Osteoblast (primary cell): ENCODE measurements at regions not wholly inside any gene's neighbourhood (a gene's known extent, or its start where the extent isn't known, plus 50 kb on each side); places are given as distances from the start of the nearest gene placed in this dataset.

Experiments used
- DNase-seq: peaks from one replicate; pipeline ENCODE4 v3.0.0; 2011; ENCODE audit warnings: low spot score, mixed read lengths; ENCODE audit not compliant: insufficient read length; ENCODE audit errors: missing footprints
- H2AFZ ChIP-seq: 2 replicates; pipeline ENCODE4 v1.6.0; 2011; ENCODE audit warnings: mild to moderate bottlenecking, low read length
- H3K27ac ChIP-seq: 2 replicates; pipeline ENCODE4 v1.5.1; 2011; ENCODE audit warnings: mild to moderate bottlenecking, low read depth, low read length, moderate library complexity
- H3K27me3 ChIP-seq: 2 replicates; pipeline ENCODE4 v1.6.0; 2012; ENCODE audit warnings: mild to moderate bottlenecking, control low read depth, inconsistent platforms, low read length, moderate library complexity; ENCODE audit not compliant: insufficient read depth
- H3K36me3 ChIP-seq: 2 replicates; pipeline ENCODE4 v1.5.1; 2011; ENCODE audit warnings: mild to moderate bottlenecking, low read length, control low read depth, moderate library complexity; ENCODE audit not compliant: insufficient read depth
- H3K4me1 ChIP-seq: 2 replicates; pipeline ENCODE4 v1.5.1; 2011; ENCODE audit warnings: mild to moderate bottlenecking, low read length, control low read depth, moderate library complexity; ENCODE audit not compliant: insufficient read depth
- H3K4me2 ChIP-seq: 2 replicates; pipeline ENCODE4 v1.6.0; 2011; ENCODE audit warnings: mild to moderate bottlenecking, low read length; ENCODE audit not compliant: insufficient read depth
- H3K4me3 ChIP-seq: fragments of 200-600 bp; sonication (generic); 3 replicates; pipeline ENCODE4 v1.5.1; 2012; ENCODE audit warnings: mild to moderate bottlenecking, low read length, inconsistent platforms; ENCODE audit not compliant: insufficient read depth
- H3K79me2 ChIP-seq: 2 replicates; pipeline ENCODE4 v1.6.0; 2012; ENCODE audit warnings: mild to moderate bottlenecking, low read length, control low read depth, inconsistent platforms; ENCODE audit not compliant: insufficient read depth
- H3K9me3 ChIP-seq: 2 replicates; pipeline ENCODE4 v1.5.1; 2011; ENCODE audit warnings: low read depth, low read length, control low read depth
- H4K20me1 ChIP-seq: 2 replicates; pipeline ENCODE4 v1.6.0; 2012; ENCODE audit warnings: mild to moderate bottlenecking, low read length, control low read depth; ENCODE audit not compliant: insufficient read depth
- TF ChIP-seq, protein P1 (sequence below): IDR thresholded peaks from 2 replicates; pipeline ENCODE4 v1.5.1; 2011; ENCODE audit warnings: mild to moderate bottlenecking, low read depth, low read length, moderate library complexity; ENCODE audit errors: extremely low read depth

DNA sequence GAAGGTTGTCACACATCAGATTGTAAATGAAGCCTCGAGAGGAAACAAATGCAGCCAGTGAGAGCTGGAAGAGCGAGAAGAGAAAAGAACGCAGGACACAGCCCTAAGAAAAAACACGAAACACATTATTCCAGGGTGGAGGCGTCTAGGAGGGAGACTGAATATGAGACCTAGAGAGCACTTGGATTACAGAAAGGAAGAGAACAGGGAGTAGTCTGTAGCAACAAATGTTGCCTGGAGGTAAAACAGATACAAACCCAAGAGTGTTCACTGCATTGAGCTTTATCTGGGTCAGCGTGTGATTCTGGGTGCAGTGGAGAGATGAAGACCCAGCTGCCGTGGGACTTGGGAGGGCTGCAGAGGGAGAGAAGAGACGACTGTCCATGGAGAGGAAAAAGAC, 50.1 kb upstream of the SETD7 start:
- H3K4me3 ChIP-seq, result no peak overlapping the region
- H3K27me3 ChIP-seq, result peaks cover 32% of the 10 kb centered on the region
- no peaks in the 10 kb centered on the region for H3K36me3 ChIP-seq
- peaks cover 4% of the 10 kb centered on the region for H3K9me3 ChIP-seq
- no peak overlapping the region for H2AFZ ChIP-seq
- no peaks in the 10 kb centered on the region for H4K20me1 ChIP-seq
- no peak overlapping the region for H3K27ac ChIP-seq
- H3K4me2 ChIP-seq, result no peak overlapping the region
- no peak for DNase-seq
- no peaks in the 10 kb centered on the region for H3K79me2 ChIP-seq
- H3K4me1 ChIP-seq, result peaks cover 30% of the 10 kb centered on the region
- TF ChIP-seq, protein P1, sequence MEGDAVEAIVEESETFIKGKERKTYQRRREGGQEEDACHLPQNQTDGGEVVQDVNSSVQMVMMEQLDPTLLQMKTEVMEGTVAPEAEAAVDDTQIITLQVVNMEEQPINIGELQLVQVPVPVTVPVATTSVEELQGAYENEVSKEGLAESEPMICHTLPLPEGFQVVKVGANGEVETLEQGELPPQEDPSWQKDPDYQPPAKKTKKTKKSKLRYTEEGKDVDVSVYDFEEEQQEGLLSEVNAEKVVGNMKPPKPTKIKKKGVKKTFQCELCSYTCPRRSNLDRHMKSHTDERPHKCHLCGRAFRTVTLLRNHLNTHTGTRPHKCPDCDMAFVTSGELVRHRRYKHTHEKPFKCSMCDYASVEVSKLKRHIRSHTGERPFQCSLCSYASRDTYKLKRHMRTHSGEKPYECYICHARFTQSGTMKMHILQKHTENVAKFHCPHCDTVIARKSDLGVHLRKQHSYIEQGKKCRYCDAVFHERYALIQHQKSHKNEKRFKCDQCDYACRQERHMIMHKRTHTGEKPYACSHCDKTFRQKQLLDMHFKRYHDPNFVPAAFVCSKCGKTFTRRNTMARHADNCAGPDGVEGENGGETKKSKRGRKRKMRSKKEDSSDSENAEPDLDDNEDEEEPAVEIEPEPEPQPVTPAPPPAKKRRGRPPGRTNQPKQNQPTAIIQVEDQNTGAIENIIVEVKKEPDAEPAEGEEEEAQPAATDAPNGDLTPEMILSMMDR, result no peak
